ENCODE measurements at regions not wholly inside any gene's neighbourhood (a gene's known extent, or its start where the extent isn't known, plus 50 kb on each side); places are given as distances from the start of the nearest gene placed in this dataset.

- no peak for TF ChIP-seq CTCF (IDR thresholded peaks at IDR 0.05 in 4 of 5, conservative IDR thresholded peaks at IDR 0.05 in 1 of 5)
- TF ChIP-seq POLR2A (IDR thresholded peaks at IDR 0.05): no peak
Observed at GRCh38 chr7:153407291-153408046, 644.7 kb upstream of the DPP6 start.

Data from gastrocnemius medialis (tissue), 4 donors.